ENCODE measurements at regions not wholly inside any gene's neighbourhood (a gene's known extent, or its start where the extent isn't known, plus 50 kb on each side); places are given as distances from the start of the nearest gene placed in this dataset.

DNA sequence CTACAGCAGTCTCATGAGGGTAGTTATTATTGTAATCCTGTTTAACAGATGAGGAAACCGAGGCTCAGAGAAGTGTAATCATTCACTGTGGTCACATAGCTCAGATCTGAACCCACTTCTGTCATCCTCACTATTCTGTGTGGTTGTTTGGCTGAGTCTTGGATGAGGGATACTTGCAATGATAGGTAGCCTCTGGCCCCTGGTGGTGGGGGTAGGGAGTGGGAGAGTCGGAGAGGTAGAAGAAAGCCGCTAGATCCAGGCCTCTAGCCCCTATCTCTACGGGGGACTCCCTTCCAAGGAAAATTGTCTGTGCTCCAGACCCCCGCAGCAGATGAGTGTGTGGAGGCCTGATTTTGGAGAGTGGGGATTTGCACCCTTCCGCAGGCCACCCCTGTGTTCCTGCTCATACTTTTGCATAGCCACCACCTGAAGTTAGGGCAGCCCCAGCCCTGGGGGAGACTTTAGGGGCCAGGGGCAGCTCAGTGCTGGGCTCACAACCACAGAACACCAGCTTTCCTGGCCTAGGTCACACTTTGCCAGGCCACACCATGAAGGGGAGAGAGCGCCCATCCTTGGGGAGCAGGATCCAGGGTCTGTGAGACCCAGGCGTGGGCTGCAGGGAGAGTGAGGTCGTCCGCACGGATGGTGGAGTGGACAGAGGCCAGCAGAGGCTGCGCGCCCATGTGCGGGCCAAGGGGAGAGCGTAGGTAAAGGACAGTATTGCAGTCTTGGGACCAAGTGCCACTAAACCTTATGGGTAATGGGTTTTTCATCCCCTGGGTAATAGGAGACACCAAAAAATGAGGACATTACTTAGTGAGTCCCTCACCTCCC is 148.2 kb downstream of the GLI2 start:
- Histone ChIP-seq H3K36me3 (replicated peaks; ENCODE audit: insufficient read depth, low read depth) (no peaks in the 10 kb centered on the region), H3K27me3 (peaks cover 5% of the 10 kb centered on the region), H3K9me2 (replicated peaks; ENCODE audit: insufficient read depth) (no peaks in the 10 kb centered on the region), H4K20me1 (ENCODE audit: insufficient read depth, poor library complexity, severe bottlenecking) (no peaks in the 10 kb centered on the region), H3K4me1 (ENCODE audit: insufficient read depth) (no peaks in the 10 kb centered on the region), H3K27ac (no peak overlapping the region), H3K4me2 (no peak overlapping the region), H3K79me2 (peaks cover 5% of the 10 kb centered on the region), H3K4me3 (no peak overlapping the region), H3K9me3 (ENCODE audit: low read depth) (no peaks in the 10 kb centered on the region), H2AFZ (no peak overlapping the region)
- TF ChIP-seq CTCF (IDR thresholded peaks at IDR 0.05; ENCODE audit: poor library complexity) (no peak), EZH2 (IDR thresholded peaks at IDR 0.05; ENCODE audit: borderline replicate concordance) (no peak), EZH2phosphoT487 (IDR thresholded peaks at IDR 0.05; ENCODE audit: low read depth, severe bottlenecking, unreplicated experiment) (no peak)
- DNase-seq (ENCODE audit: low spot score), result no peak
- WGBS (ENCODE audit: low lambda C conversion rate, missing lambda C conversion rate), result 90% methylated on average over 15 of the region's 15 CpGs

DNA sequence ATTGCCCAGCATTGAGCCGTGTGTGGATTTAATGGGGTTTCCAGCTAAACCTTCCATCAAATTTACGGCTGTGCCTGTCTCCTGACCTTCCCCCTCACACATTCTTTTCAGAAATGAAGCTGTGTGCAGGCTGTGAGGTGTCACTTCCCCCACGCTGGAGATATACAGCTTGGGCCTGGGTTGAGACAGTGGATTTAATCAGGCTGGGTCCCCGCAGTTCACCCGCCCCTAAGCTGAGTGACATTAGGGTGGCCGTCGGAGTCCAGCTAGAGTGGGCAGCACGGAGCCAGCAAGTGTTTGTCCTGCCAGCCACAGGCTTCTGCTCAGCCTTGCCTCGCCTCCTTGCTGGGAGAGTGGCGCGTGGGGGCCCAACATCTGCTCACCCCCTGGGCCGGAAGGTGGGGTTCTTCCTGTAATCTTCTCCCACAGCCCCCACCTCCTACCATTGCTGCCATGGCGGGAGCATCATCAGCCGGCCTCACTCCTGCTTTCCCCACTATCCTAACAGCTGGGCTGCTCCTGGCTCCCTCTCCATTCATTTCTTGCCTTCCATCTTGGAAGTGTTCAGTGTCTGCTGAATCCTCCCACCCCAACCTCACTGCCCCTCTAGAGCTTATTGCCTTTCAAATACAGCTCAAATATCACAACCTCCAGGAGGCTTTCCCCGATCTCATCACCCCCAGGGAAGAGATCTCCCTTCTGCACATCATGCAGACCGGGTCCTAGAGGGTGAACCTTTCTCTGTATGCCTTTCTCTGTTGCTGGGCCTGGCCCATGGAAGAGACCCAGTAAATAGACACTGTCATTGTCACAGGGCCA is 149.0 kb downstream of the GLI2 start:
- no peak overlapping the region for H3K4me3 ChIP-seq
- WGBS (ENCODE audit: low lambda C conversion rate, missing lambda C conversion rate), result 85% methylated on average over 16 of the region's 16 CpGs
- H3K27ac ChIP-seq, result no peak overlapping the region
- H3K9me3 ChIP-seq (ENCODE audit: low read depth), result no peaks in the 10 kb centered on the region
- H3K79me2 ChIP-seq, result peaks cover 5% of the 10 kb centered on the region
- H3K4me2 ChIP-seq, result no peak overlapping the region
- TF ChIP-seq EZH2phosphoT487 (IDR thresholded peaks at IDR 0.05; ENCODE audit: low read depth, severe bottlenecking, unreplicated experiment) (no peak), EZH2 (IDR thresholded peaks at IDR 0.05; ENCODE audit: borderline replicate concordance) (no peak), CTCF (IDR thresholded peaks at IDR 0.05; ENCODE audit: poor library complexity) (no peak)
- H4K20me1 ChIP-seq (ENCODE audit: insufficient read depth, poor library complexity, severe bottlenecking), result no peaks in the 10 kb centered on the region
- H3K27me3 ChIP-seq, result peaks cover 4% of the 10 kb centered on the region
- H3K9me2 ChIP-seq (replicated peaks; ENCODE audit: insufficient read depth), result no peaks in the 10 kb centered on the region
- no peaks in the 10 kb centered on the region for H3K4me1 ChIP-seq (ENCODE audit: insufficient read depth)
- no peak for DNase-seq (ENCODE audit: low spot score)
- H3K36me3 ChIP-seq (replicated peaks; ENCODE audit: insufficient read depth, low read depth), result no peaks in the 10 kb centered on the region
- no peak overlapping the region for H2AFZ ChIP-seq

DNA sequence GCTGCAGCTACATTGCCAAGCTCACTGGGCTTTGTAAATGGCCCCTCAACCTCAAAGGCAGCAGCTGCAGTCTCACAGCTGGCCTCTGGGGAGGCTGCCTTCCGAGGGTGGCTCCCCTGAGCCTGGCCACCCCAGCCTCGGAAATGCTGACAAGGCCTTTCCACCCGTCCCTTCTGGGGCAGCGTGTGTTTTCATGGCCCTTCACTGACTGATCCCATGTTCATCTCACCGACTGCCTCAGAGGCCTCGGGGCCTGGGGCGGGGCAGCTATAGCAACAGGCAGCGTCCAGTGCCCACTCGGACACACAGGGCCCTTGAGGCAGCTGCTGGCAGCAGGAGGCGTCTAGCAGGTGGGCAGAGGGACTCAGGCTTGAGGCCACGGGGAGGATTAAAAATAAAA is 149.7 kb downstream of the GLI2 start:
- Histone ChIP-seq H3K27ac (no peak overlapping the region), H3K36me3 (replicated peaks; ENCODE audit: insufficient read depth, low read depth) (no peaks in the 10 kb centered on the region), H3K9me2 (replicated peaks; ENCODE audit: insufficient read depth) (no peaks in the 10 kb centered on the region), H2AFZ (no peak overlapping the region), H3K4me1 (ENCODE audit: insufficient read depth) (no peaks in the 10 kb centered on the region), H4K20me1 (ENCODE audit: insufficient read depth, poor library complexity, severe bottlenecking) (no peaks in the 10 kb centered on the region), H3K4me3 (no peak overlapping the region), H3K27me3 (no peaks in the 10 kb centered on the region), H3K79me2 (peaks cover 4% of the 10 kb centered on the region), H3K9me3 (ENCODE audit: low read depth) (no peaks in the 10 kb centered on the region), H3K4me2 (no peak overlapping the region)
- no peak for DNase-seq (ENCODE audit: low spot score)
- TF ChIP-seq EZH2 (IDR thresholded peaks at IDR 0.05; ENCODE audit: borderline replicate concordance) (no peak), CTCF (IDR thresholded peaks at IDR 0.05; ENCODE audit: poor library complexity) (no peak), EZH2phosphoT487 (IDR thresholded peaks at IDR 0.05; ENCODE audit: low read depth, severe bottlenecking, unreplicated experiment) (no peak)
- 89% methylated on average over 11 of the region's 11 CpGs for WGBS (ENCODE audit: low lambda C conversion rate, missing lambda C conversion rate)
